Activated CD4-positive, alpha-beta T cell treated with anti-CD3 and anti-CD28 coated beads, Interleukin-2, amount 50 U/mL, for 4 hours (primary cell): ENCODE measurements at regions not wholly inside any gene's neighbourhood (a gene's known extent, or its start where the extent isn't known, plus 50 kb on each side); places are given as distances from the start of the nearest gene placed in this dataset.

ENCODE experiments used
- DNase-seq, 2 experiments: peaks; one replicate each; pipeline ENCODE4 v3.0.0-alpha.2; 2020

DNA sequence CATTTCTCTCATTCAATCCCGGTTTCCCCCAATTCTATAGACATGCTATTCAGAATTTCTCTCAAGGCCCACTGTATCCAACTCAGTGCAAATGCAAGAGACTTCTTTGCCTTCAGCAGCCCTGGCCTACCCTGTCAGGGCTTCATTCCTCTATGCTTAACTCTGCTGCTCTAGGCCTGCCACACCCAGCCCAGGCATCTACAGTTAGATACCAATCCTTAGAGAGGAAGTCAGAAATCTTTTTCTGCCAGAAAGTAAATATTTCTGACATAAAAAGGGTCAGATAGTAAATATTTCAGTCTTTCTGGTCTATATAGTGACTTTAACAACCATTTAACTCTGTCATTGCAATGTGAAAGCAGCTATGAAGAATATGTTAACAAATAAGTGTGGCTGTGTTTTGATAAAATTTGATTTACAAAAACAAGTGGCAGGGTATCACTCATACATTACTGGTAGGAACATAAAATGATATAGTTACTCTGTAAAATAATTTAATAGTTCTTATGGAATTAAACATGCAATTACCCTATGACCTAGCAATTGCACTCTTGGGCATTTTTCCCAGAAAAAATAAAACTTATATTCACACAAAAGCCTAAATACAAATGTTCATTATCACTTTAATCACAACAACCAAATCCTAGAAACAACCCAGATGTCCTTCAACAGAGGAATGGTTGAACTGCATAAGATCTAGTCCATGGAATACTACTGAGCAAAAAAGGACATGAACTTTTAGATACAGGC, 942.0 kb downstream of the SQOR start:
- no peak for DNase-seq

DNA sequence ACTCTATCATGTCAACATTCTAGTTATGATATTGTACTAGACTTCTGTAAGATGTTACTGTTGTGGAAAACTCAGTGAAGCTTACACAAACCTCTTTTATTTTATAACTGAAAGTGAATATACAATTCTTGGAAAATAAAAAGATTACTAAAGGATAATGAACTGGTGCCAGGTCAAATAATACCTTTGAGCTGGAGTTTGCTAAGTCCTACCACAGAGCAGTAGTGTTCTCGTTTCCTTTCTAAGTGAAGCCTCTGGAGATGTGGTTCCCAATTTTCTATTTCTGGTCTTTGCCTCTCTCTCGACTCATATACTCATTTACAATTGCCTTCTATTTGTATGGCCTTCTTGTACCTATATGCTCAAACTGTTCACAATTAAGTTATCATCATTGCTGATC, 942.9 kb downstream of the SQOR start:
- DNase-seq = no peak

DNA sequence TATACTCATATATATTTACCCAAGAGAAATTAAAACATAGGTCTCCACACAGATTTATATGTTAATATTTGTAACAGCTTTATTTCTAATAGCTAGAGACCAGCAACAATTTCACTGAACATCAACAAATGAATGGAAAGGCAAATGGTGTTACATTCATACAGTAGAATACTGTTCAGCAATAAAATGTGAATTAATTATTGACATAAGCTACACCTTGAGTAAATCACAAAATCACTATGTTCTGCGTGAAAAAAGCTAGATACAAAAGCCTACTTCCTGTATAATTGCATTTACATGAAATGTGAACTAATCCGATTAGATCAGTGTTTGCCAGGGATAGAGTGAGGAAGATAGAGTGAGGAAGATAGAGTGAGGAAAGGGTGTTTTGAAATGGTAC, 945.7 kb downstream of the SQOR start:
- DNase-seq = no peak

DNA sequence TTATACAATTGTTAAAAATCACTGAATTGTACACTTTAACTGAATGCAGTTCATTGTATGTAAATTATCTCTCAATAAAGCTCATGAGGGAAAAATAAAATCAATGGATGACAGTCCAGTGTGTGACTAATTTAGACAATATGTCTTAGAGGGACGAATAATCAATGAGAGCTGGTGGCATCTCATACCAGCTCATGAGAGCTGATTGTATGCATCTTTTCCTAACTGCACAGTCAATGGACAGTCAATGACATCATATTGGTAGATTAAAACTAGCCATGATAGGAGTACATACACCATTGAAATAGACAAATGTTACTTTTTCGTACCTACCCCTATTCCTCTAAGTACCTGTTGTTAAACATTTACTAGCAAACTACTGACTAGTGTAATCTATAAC, 946.1 kb downstream of the SQOR start:
- no peak for DNase-seq

DNA sequence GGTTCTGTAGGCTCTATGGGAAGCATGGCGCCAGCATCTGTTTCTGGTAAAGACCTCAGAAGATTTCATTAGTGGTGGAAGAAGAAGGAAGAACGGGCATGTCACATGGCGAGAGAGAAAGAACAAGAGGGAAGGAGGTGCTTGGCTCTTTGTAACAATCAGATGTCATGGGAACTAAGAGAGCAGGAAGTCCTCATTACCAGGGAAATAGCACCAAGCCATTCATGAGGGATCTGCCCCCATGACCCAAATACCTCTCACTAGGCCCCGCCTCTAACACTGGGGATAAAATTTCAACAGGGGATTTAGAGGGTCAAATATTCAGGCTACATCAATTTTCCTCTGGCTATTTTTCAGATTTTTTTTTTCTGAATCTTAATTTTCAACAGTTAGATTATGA, 954.3 kb downstream of the SQOR start:
- no peak for DNase-seq

DNA sequence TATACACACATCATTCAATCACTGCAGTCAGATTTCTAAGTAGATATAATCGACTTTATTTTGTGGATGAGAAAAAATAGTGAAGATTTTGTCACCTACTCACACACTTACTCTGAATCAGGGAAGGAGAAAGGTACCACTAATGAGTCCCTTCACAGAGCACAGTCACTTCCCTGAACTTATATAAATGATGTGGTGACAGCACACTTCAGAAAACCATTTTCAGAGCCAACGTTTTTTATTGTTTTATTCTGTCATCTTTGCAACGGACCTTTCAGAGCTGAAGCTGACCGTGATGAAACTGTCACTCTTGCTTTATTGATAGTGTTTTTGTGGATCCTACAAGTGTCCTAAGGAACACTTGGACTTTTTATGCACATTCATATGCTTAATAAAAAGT, 956.6 kb downstream of the SQOR start:
- no peak for DNase-seq

DNA sequence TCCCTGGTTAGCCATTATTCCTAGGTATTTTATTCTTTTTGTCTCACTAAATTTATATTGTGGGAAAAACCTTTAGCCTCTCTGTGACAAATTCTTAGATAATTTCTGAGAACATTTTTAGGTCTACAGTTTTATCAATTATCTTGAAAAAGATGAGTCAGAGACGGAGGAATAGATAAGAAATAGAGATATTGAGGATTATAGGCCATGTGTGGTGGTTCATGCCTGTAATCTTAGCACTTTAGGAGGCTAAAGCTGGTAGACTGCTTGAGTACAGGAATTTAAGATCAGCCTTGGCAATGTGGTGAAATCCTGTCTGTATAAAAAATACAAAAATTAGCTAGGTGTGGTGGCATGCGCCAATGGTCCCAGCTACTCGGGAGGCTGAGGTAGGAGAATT, 960.2 kb downstream of the SQOR start:
- DNase-seq = no peak

DNA sequence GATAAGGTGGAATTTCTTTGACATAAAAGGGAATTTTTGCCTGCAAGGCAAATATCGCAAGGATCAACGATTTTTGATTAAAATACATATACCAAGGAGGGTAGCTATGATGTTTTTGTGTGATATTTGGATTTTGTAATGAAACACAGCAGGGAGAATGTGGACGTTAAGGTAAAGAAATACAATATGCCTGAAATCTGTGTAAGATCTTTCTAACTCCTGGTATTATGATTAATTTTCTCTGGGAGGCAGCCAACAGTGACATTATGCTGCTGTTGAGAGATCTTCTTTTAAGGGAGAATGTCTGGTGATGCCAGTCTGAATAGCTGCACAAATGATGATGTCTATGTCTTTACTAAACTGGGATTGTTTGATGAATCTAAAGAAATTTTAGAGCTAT, 972.2 kb downstream of the SQOR start:
- no peak for DNase-seq

- DNase-seq = no peak
These were observed 981.2 kb downstream of the SQOR start for GRCh38 chr15:46616033-46616432.

DNA sequence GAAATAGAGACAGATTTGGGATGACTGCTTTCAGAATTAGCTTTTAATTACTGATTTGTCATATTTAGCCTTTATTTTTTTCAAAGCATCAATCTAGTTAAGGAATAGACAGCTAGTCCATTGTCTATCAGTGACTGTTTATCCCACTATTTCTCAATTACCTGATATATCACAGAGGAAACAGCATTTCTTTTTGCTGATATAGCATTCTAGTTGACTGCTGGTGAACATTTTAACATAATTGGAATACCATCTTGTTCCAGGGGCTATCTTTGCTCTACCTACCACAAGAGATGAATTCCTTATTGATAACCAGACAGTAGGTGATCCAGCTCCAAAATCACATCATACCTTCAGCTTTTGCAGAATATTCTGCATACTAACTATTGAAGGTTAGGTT, 982.7 kb downstream of the SQOR start:
- DNase-seq = no peak

DNA sequence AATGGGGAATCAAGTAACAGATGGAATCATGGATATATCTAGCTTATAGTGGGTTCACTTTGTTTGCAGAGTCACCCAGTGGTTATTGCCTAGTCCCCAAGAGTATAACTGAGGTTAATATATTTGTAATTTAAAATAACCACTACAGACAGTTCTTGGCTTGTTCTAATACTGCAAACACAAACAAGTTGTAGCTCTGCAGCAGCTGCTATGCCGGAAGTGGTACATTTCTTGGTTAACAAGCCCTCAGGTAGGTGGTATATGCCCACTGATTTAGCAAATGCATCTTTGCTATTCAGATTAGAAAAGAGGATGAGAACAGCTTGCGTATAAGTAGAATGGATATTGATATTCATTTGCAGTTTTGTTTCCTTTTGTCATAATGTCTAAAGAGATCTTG, 984.2 kb downstream of the SQOR start:
- no peak for DNase-seq

GRCh38 chr15:46620392-46621013, 985.7 kb downstream of the SQOR start:
- no peak for DNase-seq

- DNase-seq = no peak
These were observed 988.0 kb downstream of the SQOR start for GRCh38 chr15:46622851-46623250.

DNA sequence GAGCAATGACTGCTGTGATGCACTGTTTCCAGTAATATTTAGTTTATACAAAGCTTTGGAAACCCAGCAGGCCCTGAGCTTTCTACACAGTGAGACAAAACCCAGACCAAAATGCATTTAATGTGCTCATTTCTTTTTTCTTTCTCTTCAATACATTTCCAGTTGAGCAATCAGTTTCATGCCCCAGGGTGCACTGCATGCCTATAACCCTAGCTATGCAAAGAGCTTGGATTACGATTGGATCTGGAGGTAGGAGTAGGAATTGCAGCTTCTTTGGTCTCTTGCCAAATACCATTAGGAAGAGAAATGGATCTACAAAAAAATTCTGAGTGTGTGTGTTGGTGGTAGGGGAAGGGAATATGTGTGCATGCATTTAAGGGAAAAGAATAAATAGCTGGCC, 1001.4 kb downstream of the SQOR start:
- no peak for DNase-seq

GRCh38 chr15:46644501-46645481, 1010.0 kb downstream of the SQOR start:
- DNase-seq = no peak

DNA sequence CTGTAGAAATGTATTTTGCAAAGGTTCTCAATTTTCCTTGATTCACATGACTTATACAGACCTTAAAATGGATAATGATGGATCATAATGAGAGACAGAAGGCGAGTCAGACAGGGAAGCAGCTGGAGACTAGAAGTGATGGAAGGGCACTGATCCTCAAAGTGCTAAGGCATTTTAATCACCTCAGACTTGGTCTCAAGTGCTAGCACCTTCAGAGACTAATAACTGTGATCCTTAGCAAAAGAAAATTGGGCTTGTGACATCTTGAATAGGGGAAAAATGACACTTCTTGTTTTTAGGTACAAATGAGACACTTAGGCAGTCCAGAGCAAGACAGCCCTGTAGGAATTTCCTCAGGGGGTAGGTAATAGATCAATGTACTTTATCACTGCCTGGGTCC, 1011.7 kb downstream of the SQOR start:
- no peak for DNase-seq

GRCh38 chr15:46647046-46647445, 1012.2 kb downstream of the SQOR start:
- no peak for DNase-seq

DNA sequence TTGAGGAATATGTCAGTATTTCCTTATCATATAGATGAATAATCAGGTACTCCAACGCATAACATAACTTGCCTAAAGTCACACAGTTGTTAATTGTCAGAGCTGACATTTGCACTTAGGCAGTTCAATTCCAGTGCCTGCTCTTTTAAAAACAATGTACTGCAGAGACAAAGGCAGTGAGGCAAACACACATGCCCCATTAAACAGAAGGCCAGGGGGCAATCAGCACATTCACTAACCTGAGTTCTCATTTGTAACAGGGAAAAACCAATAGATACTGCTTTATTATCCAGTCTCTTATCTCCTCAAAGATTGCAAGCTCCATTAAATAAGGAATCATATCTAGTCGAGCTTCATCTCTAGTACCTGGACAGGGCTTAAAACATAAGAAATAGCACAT, 1017.4 kb downstream of the SQOR start:
- no peak for DNase-seq

DNA sequence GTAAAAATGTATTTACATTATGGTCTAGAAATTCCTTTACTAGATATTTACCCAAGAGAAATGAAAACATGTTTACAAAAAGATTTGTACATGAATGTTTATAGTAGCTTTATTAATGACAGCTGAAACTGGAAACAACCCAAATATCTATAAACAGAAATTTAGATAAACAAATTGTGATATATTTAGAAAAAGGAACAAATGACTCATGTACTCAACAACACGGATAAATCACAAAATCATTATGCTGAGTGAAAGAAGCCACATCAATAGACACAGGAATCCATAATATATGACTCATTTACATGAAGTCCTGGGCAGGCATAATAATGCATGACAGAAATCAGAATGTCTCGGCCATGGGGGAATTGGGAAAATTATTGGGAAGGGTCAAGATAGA, 1020.2 kb downstream of the SQOR start:
- no peak for DNase-seq

GRCh38 chr15:46660096-46660842, 1025.4 kb downstream of the SQOR start:
- DNase-seq = no peak

DNA sequence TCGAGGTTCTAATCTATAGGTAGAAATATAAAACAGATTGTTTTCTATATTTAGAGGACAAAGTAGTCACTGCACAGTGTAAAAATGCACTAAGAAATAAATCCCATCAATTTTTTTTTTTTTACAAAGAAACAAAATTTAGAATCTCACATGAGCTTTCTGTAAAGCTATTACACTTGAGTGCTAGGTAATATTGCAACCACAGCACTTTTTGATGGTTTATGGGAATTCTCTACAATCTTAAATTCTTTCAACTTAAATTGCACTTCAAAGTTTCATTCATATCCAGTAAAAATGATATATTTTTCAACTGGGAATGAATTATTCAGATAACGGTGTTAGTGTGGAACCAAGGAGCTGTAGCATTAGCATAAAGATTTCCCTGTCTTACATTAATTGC, 1035.4 kb downstream of the SQOR start:
- DNase-seq = no peak

GRCh38 chr15:46671336-46671735, 1036.5 kb downstream of the SQOR start:
- DNase-seq = no peak

- no peak for DNase-seq
These were observed 1037.2 kb downstream of the SQOR start for GRCh38 chr15:46672041-46672440.
